ENCODE measurements at regions not wholly inside any gene's neighbourhood (a gene's known extent, or its start where the extent isn't known, plus 50 kb on each side); places are given as distances from the start of the nearest gene placed in this dataset.
A peak's percentile ranks its signal among the peaks of the same experiment; 100 is the strongest.
"Not testable (repeated sequence)": the region's sequence is repeated elsewhere in the genome, so short reads cannot be mapped to it uniquely, and the experiment has no call there.

- DNase-seq, ATAC-seq: not testable (repeated sequence)
Measured at GRCh38 chr1:206404309-206405027, 65.8 kb upstream of the IKBKE start.

GRCh38 chr1:206405282-206405681, 65.0 kb upstream of the IKBKE start:
- not testable (repeated sequence) for ATAC-seq, DNase-seq

- peak; percentile 67 for ATAC-seq
Measured at GRCh38 chr1:206408371-206409288, 61.6 kb upstream of the IKBKE start.

GRCh38 chr1:206411321-206411720, 59.0 kb upstream of the IKBKE start:
- ATAC-seq, result no peak
- DNase-seq, result no peak

More at GRCh38 chr1:206408371-206409288, 61.6 kb upstream of the IKBKE start:
- not testable (repeated sequence) for DNase-seq

- no peak for DNase-seq
- no peak for ATAC-seq
Measured at GRCh38 chr1:206415942-206416341, 54.3 kb upstream of the IKBKE start.

- DNase-seq, result no peak
- no peak for ATAC-seq
Measured at GRCh38 chr1:206417774-206418614, 52.3 kb upstream of the IKBKE start.

GRCh38 chr1:206419250-206419649, 51.0 kb upstream of the IKBKE start:
- no peak for DNase-seq

GRCh38 chr1:206419783-206420182, 50.5 kb upstream of the IKBKE start:
- ATAC-seq, result no peak
- DNase-seq, result no peak

More at GRCh38 chr1:206419250-206419649, 51.0 kb upstream of the IKBKE start:
- no peak for ATAC-seq

- no peak for DNase-seq
- ATAC-seq, result no peak
Measured at GRCh38 chr1:206420471-206420870, 49.8 kb upstream of the IKBKE start.

All from stimulated activated naive CD8-positive, alpha-beta T cell treated with anti-CD3 and anti-CD28 coated beads, Interleukin-15, Interleukin-2, amounts not matched to agents 100 U/mL and 50 U/mL, for 24 hours (primary cell).